ENCODE measurements at regions not wholly inside any gene's neighbourhood (a gene's known extent, or its start where the extent isn't known, plus 50 kb on each side); places are given as distances from the start of the nearest gene placed in this dataset.
A peak's percentile ranks its signal among the peaks of the same experiment; 100 is the strongest.

DNA sequence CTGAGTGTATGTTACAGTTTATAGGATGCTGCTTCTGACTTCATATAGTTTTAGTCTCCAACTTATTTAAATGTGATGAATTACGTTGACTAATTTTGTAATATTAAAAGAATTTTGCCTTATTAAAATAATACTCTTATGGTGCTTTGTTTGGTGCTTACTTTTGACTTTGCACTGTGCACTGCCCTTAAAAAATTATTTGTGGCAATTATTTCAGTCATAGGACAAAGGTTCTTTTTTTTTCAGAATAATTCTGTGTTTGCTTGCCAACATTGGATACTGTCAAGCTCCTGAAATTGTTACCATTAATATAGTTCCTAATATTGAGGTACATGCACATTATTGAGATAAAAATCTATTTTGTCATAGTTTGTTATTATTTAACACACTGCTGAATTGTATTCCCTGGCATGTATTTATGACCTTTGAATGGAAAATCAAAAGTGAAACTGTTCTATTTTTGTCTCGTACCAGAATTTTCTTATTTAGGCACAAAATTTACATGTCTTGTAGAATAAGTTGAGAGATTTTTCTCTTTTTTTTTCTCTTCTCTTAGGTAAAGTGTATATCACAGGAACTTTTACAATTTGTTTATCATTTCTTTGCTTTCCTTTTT is 572.8 kb upstream of the KLHL29 start:
- DNase-seq, result no peak

DNA sequence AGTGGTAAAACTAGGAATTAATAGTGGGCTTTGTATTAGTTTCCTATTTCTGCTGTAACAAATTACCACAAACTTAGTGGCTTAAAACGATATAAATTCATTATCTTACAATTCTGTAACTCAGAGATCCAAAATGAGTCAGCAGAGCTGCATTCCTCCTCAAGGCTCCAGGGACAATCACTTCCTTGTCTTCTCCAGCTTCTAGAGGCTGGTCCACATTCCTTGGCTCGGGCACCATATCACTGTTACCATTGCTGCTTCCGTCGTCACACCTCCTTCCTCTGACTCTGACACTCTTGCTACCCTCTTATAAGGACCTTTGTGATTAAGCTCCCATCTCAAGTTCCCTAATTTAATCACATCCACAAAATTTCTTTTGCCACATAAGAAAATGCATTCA is 567.8 kb upstream of the KLHL29 start:
- DNase-seq, result peak; percentile 10

DNA sequence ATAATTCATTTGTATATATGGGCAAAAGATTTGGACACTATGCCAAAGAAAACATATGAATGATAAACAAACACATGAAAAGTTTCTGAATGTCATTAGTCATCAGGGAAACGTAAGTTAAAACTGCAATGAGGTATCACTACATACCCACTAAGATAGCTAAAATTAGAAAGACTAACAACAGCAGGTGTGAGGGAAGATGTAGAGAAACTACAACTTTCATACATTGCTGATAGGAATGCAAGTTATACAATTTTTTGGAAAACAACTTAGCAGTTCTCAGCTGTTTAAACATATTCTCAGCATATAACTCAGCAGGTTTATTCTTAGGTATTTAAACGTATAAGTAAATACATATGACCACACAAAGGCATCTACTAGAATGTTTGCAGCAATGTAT is 563.5 kb upstream of the KLHL29 start:
- DNase-seq, result no peak

DNA sequence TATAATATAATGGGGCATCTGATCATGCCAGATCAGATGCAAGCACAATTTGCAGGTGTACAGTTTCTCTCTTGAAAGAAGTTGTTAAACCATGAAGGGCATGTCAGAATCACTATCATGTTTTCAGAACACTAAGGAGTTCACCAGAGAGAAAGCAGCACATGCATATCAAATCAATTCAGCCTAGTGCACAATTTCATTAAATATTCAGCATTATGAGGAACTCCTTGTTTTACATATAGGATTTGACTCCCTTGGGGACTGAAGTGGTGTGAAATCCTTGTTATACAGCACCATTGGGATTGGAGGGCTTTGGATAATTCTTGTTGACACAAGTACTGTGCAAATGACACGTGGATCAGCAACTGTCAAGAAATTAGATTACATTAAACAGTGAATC is 562.1 kb upstream of the KLHL29 start:
- no peak for DNase-seq

GRCh38 chr2:22824618-22825017 is 560.4 kb upstream of the KLHL29 start:
- DNase-seq, result no peak

- no peak for DNase-seq
Measured at GRCh38 chr2:22826703-22827102, 558.3 kb upstream of the KLHL29 start.

- no peak for DNase-seq
Measured at GRCh38 chr2:22829791-22830190, 555.2 kb upstream of the KLHL29 start.

DNA sequence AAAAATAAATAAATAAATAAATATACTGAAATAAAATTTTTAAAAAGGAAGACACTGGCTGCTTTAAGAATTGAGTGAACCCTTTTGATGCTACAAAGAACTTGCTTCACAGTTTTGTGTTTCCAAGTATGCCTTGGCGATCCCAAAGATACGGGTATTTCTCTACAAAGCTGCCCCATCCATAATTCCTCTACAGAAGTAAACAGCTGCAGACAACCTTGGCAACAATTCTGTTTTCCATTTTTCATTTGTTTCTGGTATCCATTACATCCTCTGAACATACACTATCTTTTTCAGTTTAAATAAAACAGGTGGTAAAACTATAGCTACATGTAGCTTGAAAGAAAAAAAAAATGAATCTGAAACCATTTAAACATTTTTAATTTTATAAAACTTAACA is 552.8 kb upstream of the KLHL29 start:
- DNase-seq, result no peak

DNA sequence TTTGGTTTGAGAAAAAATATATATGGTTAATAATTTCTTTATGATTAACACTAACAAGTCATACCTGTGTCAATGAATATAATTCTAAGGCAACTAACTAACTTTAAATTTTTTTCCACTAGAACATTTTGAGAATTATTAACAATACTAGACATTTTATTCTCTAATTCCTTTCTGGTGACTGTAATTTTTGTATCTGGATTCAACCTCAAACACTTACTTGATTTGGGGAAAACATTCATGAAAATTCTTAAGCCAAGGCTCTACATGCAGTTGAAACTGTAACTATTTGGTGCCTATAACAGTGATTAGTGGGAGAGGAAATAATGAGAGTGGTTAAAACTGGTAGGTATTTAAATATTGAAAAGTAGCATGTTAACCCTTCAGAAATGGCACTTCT is 546.5 kb upstream of the KLHL29 start:
- no peak for DNase-seq

DNA sequence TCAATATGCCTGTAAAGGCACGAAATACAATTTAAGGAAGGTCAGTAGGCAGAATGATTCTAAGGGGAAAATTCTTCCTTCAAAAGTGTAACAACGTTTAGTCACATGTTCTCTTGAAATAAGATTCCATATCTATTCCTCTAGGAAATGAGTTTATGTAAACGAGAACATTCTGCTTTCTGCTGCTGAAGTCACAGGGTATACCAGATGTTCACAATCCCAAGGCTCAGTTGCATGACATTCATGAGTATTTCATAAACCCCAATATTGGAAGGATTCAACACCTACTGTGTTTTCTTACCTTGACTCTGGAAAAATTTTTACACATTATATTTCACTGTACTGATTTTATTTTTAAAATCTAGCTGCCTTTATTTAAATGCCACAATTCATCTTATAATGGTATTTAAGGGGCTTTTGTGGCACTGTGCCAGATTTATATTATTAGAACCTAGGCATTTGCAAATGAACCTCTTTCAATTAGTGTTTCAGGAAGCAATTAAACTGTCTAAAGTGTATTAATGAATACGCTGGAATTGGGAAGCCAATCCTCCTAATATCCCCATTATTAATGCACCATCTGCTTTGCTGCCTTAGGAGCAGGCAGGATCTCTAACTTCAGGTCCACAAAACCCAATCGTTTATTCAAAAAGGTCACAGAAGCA is 542.6 kb upstream of the KLHL29 start:
- no peak for DNase-seq

DNA sequence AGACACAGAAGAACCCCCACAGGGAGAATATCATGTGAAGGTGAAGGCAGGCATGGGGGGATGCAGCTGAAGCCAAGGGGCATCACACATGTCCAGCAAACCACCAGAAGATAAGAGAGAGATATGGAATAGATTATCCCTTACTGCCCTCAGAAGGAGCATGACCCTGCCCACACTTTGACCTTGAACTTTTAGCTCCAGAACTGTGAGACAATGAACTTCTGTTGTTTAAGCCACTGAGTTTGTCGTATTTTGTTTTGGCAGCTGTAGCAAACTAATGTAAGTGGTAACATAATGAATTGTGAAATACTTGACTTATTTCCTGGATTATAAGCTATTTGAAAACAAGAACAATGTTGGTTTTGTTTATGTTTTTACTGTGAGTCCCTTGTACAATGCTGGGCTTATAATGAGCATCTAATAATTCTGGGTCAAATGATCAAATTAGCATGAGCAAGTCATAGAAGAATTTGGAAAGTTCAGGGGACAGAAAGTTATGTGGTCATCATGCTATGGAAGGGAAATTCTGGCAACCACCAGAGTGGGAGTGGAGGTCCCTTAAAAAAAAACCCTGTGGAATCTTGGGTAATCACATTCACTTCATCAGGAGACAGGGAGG is 541.0 kb upstream of the KLHL29 start:
- DNase-seq, result no peak

DNA sequence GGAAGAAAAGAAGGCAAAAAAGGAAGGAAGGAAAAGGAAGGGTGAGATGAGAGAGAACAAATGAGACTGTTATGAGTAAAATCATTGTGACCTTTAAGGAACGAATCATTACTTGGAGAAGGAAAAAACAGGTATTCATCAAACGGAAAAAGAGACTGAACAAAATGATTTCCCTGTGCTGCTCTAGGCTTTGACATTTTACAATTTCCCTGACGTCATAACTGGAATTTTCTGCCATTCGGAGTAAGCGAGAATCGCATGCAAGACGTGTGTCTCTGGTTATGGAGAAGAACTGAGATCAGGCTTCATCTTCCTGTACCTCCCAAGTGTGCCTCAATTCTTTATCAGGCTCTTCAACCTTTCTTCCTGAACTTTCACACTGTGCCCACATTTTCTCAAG is 534.7 kb upstream of the KLHL29 start:
- no peak for DNase-seq

- no peak for DNase-seq
Measured at GRCh38 chr2:22854588-22854987, 530.4 kb upstream of the KLHL29 start.

DNA sequence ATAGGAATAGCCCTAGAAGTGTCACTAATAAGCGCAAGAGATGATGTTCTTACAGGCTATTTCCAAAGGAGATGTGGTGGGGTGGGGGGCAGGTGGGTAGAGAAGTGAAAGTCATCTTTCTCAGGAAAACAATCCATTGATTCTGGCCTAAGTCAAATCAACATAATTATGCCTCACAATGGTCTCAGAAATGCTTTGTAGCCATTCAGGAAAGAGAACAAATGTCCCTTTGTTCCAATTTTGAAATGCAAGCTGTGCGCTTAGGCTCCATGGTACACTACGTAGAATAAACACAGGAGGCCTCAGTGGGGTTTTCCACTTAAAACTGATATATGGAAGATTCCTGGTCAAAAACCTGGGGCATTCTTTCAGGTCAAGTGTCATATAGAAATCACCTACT is 529.9 kb upstream of the KLHL29 start:
- no peak for DNase-seq

GRCh38 chr2:22855761-22856184 is 529.2 kb upstream of the KLHL29 start:
- DNase-seq, result no peak

- no peak for DNase-seq
Measured at GRCh38 chr2:22867973-22868372, 517.0 kb upstream of the KLHL29 start.

DNA sequence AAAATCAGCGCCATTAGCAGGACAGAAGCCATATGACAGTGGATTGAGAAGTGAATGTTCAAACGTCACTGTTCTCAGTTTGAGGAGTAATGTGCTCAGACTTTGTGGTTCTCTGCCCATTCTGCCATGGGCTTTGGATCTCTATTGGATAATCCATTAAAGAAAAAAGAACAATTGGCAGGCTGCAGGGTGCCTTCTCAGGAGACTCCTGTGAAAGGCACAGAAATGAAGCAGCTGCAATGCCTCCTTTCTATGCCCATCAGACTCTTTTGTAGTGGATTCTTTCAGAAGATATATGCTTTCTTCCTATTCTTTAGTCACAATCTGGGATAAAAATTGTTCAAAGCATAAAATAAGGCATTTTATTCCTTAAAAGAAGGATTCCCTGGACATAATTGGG is 506.9 kb upstream of the KLHL29 start:
- DNase-seq, result no peak

DNA sequence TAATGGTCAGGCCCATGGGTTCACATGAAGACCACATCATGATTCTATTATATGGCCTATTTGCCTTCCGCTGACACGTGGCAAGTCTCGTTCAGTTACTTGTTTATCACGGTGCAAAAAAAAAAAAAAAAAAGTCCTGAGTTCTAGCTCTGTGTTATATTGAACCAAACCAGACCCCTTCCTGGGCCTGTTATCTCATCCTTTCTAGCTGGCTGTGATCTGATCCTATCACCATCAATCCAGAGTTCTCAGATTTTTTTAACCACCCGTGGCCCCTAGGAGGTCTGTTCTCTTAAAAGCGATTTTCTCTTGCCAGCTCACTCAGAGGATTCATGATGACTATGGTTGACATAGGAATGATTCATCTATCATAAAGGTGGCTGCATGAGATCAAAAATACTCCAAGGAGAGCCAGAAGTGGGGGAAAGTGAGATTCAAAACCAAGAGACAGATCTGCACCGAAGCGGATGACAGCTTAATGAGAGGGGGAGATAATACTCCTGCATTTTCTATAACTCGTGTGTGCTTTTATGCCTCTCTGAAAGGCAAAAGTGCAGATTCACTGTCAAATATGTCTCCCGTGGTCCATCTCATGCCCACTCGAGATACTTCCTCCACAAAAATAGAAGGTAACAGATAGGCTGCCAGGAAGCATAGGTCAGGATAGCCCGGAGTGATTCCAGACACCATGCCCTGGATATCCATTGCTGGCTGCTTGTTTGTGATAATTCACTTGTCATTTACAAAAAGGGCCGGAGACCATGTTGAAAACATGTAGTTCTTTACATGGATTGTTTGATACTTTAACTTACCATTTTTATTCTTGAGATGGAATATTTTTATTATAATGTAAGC is 505.7 kb upstream of the KLHL29 start:
- DNase-seq, result no peak

DNA sequence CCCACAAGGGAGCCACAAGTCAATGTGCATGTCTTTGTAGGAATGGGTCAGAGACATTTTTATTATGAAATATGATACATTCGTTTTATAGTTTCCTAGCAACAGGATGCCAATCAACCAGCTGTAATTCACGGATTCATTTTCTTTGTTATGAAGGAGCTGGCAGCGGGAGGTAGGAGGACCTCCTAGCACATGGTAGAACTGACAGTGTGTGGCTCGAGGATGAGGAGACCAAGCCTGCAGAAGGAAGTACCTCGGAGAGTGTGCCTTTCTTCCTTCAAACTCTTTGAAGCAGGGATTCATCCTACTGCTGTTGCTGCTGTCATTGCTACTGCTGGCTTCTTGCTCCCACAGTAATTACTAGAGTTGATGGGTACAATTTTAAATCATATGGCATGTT is 504.8 kb upstream of the KLHL29 start:
- DNase-seq, result no peak

- DNase-seq, result no peak
Measured at GRCh38 chr2:22882011-22882410, 503.0 kb upstream of the KLHL29 start.

- DNase-seq, result no peak
Measured at GRCh38 chr2:22882643-22883042, 502.3 kb upstream of the KLHL29 start.

- no peak for DNase-seq
Measured at GRCh38 chr2:22883054-22883453, 501.9 kb upstream of the KLHL29 start.

DNA sequence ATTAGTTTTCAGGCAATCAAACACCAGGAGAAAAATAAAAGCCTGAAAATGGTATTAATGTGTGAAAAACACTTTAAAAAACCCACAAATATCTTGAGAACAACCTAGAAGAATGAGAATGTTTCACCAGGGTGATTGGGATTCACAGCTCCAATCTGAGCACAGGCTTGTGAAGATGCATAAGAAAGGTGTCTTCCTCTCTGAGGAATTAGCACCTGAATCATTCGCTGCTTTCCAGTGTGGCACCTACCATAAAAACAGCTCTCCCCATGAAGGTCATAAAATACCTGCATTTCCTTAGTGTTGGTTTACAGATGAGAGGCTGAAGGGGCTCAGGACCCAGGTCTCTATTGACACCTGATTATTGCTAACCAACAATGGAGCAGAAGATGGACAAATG is 499.7 kb upstream of the KLHL29 start:
- no peak for DNase-seq

DNA sequence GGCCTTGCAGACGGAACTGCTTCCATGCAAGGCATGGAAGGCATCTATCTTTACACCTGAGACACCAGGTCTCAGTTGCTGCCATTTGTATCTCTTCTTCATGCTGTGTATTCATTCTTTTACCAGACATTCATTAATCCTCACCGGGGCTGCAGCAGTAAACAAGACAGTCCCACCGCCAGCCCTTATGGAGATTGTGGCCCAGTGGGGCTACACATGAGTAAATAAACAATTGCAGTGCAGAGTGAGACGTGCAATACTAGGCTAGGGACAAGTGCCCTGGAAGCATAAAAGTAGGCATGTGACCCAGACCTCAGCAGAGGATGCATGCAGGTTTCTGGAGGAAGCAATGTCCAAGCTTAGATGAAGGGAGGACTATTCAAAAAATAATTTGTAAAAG is 497.6 kb upstream of the KLHL29 start:
- no peak for DNase-seq

Data from fibroblast of skin of right quadriceps (primary cell).